Breast epithelium (tissue), 4 donors: ENCODE measurements at regions not wholly inside any gene's neighbourhood (a gene's known extent, or its start where the extent isn't known, plus 50 kb on each side); places are given as distances from the start of the nearest gene placed in this dataset.

ENCODE experiments used
- DNase-seq, 2 donors: peaks; one replicate each; pipeline ENCODE4 v3.0.0-alpha.2; 2019; ENCODE audit warnings: low spot score in 2 of 2
- H3K27ac ChIP-seq, 2 donors: fragments of 200-600 bp; sonication (generic) in 1 of 2; one replicate each; pipeline ENCODE4 v1.5.1; 2016 to 2019; ENCODE audit warnings: mild to moderate bottlenecking in 1 of 2
- H3K27me3 ChIP-seq, 2 donors: fragments of 200-600 bp; sonication (generic) in 1 of 2; one replicate each; pipeline versions ENCODE4 v1.5.1 to v1.6.0; 2017 to 2019; ENCODE audit warnings: control low read depth in 1 of 2, mild to moderate bottlenecking in 1 of 2
- H3K36me3 ChIP-seq: fragments of 200-600 bp; one replicate; pipeline ENCODE4 v1.5.1; 2019
- H3K4me1 ChIP-seq, 2 donors: fragments of 200-600 bp; sonication (generic); one replicate each; pipeline ENCODE4 v1.5.1; 2016 to 2019; ENCODE audit warnings: control low read depth in 1 of 2
- H3K4me3 ChIP-seq, 3 donors: fragments of 200-600 bp; sonication (generic); 1 replicate in 2 of 3; 2 replicates in 1 of 3; pipeline ENCODE4 v1.5.1; 2016 to 2019; ENCODE audit warnings: mild to moderate bottlenecking in 3 of 3, moderate library complexity in 2 of 3
- H3K9me3 ChIP-seq, 2 donors: fragments of 200-600 bp; sonication (generic) in 1 of 2; one replicate each; pipeline ENCODE4 v1.5.1; 2016 to 2019; ENCODE audit warnings: control low read depth in 1 of 2
- POLR2A ChIP-seq: fragments of 450-650 bp; IDR thresholded peaks from one replicate; pipeline ENCODE4 v1.6.1; 2016; ENCODE audit warnings: antibody characterized with exemption, mild to moderate bottlenecking, moderate library complexity
- POLR2AphosphoS5 ChIP-seq, 3 donors: sonication (generic); formaldehyde crosslinking; IDR thresholded peaks; one replicate each; pipeline ENCODE4 v1.6.1; 2017; ENCODE audit warnings: antibody characterized with exemption in 3 of 3
- intact Hi-C: fragments of 100-400 bp; cut with DNase I; formaldehyde crosslinking; loops from one replicate; pipeline ENCODE4 v1.15.1; 2023; ENCODE audit warnings: low total_unique reads
- TF ChIP-seq, protein P1 (sequence below), 3 donors: fragments of 450-650 bp; IDR thresholded peaks; one replicate each; pipeline ENCODE4 v1.5.1; 2016 to 2017; ENCODE audit warnings: antibody characterized with exemption in 3 of 3, mild to moderate bottlenecking in 3 of 3, moderate library complexity in 3 of 3

DNA sequence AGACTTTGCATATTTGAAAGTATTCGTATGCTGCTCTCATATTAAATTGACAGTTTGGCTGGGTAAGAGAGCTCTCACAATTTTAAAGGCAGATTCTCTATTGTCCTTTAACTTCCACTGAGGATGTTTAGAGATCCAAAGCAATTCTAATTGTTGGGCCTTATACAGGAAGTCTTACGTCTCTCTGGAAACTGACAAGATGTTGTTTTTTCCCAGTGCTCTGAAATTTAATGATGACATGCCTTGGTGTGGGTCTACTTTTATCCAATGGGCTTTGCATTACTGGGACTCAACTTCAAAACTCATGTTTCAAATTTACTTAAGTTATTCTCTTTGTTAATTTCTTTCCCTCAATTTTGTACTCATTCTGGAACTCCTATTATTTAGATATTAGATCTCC is 191.5 kb downstream of the SNX18 start:
- no peak overlapping the region for H3K4me3 ChIP-seq
- H3K9me3 ChIP-seq, result no peaks in the 10 kb centered on the region
- H3K4me1 ChIP-seq, result no peaks in the 10 kb centered on the region
- H3K27ac ChIP-seq, result no peak overlapping the region
- TF ChIP-seq POLR2AphosphoS5 (IDR thresholded peaks at IDR 0.05) (no peak), POLR2A (no peak)
- TF ChIP-seq, protein P1, sequence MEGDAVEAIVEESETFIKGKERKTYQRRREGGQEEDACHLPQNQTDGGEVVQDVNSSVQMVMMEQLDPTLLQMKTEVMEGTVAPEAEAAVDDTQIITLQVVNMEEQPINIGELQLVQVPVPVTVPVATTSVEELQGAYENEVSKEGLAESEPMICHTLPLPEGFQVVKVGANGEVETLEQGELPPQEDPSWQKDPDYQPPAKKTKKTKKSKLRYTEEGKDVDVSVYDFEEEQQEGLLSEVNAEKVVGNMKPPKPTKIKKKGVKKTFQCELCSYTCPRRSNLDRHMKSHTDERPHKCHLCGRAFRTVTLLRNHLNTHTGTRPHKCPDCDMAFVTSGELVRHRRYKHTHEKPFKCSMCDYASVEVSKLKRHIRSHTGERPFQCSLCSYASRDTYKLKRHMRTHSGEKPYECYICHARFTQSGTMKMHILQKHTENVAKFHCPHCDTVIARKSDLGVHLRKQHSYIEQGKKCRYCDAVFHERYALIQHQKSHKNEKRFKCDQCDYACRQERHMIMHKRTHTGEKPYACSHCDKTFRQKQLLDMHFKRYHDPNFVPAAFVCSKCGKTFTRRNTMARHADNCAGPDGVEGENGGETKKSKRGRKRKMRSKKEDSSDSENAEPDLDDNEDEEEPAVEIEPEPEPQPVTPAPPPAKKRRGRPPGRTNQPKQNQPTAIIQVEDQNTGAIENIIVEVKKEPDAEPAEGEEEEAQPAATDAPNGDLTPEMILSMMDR (IDR thresholded peaks at IDR 0.05), result no peak
- no peak for DNase-seq
- no peaks in the 10 kb centered on the region for H3K36me3 ChIP-seq
- H3K27me3 ChIP-seq, result no peaks in the 10 kb centered on the region
- intact Hi-C loops, result no loop called here

DNA sequence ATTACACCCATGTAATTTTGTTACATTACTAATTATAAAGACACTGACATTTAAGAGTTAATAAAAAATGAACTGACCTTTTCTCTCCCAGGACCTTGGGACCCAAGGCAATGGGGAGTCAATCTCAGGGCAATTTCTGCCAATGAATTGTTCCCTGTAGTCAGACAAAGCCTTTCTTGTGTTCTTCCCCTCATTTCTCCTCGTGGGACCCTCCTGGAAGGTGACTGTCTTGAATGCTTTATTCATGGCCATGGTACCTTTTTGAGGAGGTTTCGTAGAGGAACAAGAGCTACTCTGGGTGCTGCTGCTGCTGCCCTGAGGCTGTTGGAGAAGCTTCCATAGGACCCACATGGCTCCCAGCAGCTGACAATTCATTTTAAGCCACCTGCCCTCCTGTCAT is 190.3 kb downstream of the SNX18 start:
- H3K36me3 ChIP-seq, result no peaks in the 10 kb centered on the region
- TF ChIP-seq POLR2A, result no peak
- TF ChIP-seq, protein P1 (IDR thresholded peaks at IDR 0.05), result no peak
- TF ChIP-seq POLR2AphosphoS5 (IDR thresholded peaks at IDR 0.05), result no peak
- peaks cover 0 to 9% of the 10 kb centered on the region in 2 donors for H3K4me1 ChIP-seq
- no peak overlapping the region for H3K4me3 ChIP-seq
- no peaks in the 10 kb centered on the region for H3K9me3 ChIP-seq
- no peak for DNase-seq
- H3K27ac ChIP-seq, result no peak overlapping the region
- intact Hi-C loops, result no loop called here
- H3K27me3 ChIP-seq, result no peaks in the 10 kb centered on the region

DNA sequence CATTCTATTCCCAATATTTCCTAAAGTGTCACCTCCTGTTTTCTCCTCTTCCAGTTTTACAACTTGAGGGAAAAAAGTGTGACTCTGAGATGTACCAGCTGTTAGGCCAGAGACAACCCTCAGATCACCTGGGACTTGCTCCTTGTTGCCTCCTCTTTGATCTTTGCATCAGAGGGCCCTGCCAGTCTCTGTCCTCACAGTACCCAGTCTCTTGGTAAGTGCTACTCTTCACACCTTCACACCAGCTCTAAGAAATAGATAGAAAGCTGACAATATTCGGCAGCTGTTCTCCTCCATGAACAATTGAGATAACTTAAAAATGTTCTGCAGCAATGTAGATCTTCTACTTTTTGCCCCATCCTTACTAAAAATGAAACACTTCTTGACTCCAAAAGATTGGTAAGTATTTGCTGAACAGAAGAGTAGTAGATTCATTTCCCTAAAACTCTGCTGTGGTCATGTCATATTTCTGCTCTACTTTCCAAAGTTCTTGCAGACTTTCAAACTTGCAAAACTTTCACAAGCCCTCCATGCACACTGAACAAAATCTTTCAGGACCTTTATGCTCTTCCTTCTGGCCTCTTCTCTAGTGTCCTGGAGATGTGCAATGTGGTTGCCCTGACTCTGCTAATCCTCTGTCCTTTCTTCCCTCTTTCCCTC is 188.6 kb downstream of the SNX18 start:
- Histone ChIP-seq H3K36me3 (no peaks in the 10 kb centered on the region), H3K27me3 (no peaks in the 10 kb centered on the region), H3K4me1 (peaks cover 0 to 11% of the 10 kb centered on the region in 2 donors), H3K9me3 (no peaks in the 10 kb centered on the region), H3K27ac (no peak overlapping the region), H3K4me3 (no peak overlapping the region)
- DNase-seq, result no peak
- intact Hi-C loops, result no loop called here
- TF ChIP-seq POLR2AphosphoS5 (IDR thresholded peaks at IDR 0.05) (no peak), POLR2A (no peak)
- TF ChIP-seq, protein P1 (IDR thresholded peaks at IDR 0.05), result no peak

DNA sequence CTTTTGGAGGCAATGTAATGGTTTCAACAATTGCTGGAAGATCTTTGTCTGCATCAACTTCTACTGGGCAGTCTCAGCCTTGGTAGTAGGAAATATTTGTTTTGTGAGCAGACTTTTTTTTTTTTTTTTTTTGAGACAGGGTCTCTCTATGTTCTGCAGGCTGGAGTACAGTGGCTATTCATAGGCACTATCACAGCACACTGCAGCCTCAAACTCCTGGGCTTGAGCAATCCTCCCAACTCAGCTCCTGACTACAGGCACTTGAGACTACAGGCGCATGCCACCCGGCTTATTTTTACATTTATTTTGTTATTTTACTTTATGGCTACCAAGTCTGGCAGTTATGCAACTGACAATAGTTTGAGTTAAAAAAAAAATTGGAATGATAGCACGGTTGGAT is 187.3 kb downstream of the SNX18 start:
- no peaks in the 10 kb centered on the region for H3K36me3 ChIP-seq
- DNase-seq, result no peak
- no peaks in the 10 kb centered on the region for H3K9me3 ChIP-seq
- no peaks in the 10 kb centered on the region for H3K27me3 ChIP-seq
- no peak overlapping the region for H3K4me3 ChIP-seq
- H3K27ac ChIP-seq, result no peak overlapping the region
- peaks cover 0 to 11% of the 10 kb centered on the region in 2 donors for H3K4me1 ChIP-seq
- TF ChIP-seq POLR2A (no peak), POLR2AphosphoS5 (IDR thresholded peaks at IDR 0.05) (no peak)
- TF ChIP-seq, protein P1 (IDR thresholded peaks at IDR 0.05), result no peak
- intact Hi-C loops, result no loop called here

DNA sequence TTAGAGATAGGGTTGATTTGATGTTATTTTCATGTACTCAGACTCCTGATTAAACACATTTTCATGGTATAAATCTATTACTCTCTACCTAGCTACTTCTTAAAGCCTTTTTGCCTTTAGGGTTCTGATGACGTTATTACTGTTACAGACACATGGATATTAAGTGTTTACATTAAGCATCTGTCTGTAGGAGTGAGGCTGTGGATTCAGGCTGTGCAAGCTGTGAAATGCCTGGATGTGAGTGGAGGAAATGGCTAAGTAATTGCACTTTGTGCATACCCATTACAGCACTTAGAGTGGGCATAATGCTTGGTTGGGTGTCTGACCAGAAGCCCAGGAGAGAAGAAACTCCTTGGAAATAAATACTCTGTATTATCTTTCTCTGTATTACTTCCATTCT is 186.8 kb downstream of the SNX18 start:
- H3K36me3 ChIP-seq, result no peaks in the 10 kb centered on the region
- no peak for DNase-seq
- no peak overlapping the region for H3K27ac ChIP-seq
- TF ChIP-seq POLR2A, result no peak
- TF ChIP-seq POLR2AphosphoS5 (IDR thresholded peaks at IDR 0.05), result no peak
- TF ChIP-seq, protein P1 (IDR thresholded peaks at IDR 0.05), result no peak
- peaks cover 0 to 11% of the 10 kb centered on the region in 2 donors for H3K4me1 ChIP-seq
- H3K4me3 ChIP-seq, result no peak overlapping the region
- H3K9me3 ChIP-seq, result no peaks in the 10 kb centered on the region
- intact Hi-C loops, result no loop called here
- no peaks in the 10 kb centered on the region for H3K27me3 ChIP-seq
